ENCODE measurements at regions not wholly inside any gene's neighbourhood (a gene's known extent, or its start where the extent isn't known, plus 50 kb on each side); places are given as distances from the start of the nearest gene placed in this dataset.

- Mint-ChIP-seq H3K4me1 (ENCODE audit: low read depth, unreplicated experiment) (no peaks in the 10 kb centered on the region), H3K27ac (ENCODE audit: unreplicated experiment) (no peak overlapping the region), H3K27me3 (ENCODE audit: unreplicated experiment) (no peaks in the 10 kb centered on the region), H3K36me3 (ENCODE audit: unreplicated experiment) (no peaks in the 10 kb centered on the region), H3K9me3 (ENCODE audit: unreplicated experiment) (peaks cover 2% of the 10 kb centered on the region), H3K4me3 (ENCODE audit: unreplicated experiment) (no peak overlapping the region)
- no peak for TF ChIP-seq CTCF (IDR thresholded peaks at IDR 0.05; ENCODE audit: partially characterized antibody, unreplicated experiment)
- DNase-seq: no peak
Observed at GRCh38 chr12:86669010-86669409, 412.8 kb upstream of the MGAT4C start.

DNA sequence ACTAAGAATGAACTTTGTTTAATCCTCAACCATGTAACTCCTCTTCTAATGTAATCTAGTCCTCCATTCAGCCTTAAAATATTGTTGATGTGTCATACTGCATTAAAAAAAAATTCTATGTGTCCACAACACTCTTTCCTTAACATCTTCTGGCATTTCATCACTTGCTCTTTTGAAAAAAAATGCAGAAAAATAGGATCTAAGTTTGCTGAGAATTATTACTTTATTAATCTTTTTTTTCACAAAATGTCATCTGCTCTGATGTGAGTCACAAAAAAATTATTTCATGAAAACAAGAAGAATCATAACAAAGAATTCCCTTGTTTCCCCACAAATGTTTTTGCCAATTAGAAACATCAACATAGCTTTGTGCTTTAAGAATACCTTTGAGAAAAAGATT lies 410.1 kb upstream of the MGAT4C start:
- H3K36me3 Mint-ChIP-seq (ENCODE audit: unreplicated experiment): no peaks in the 10 kb centered on the region
- no peak overlapping the region for H3K4me3 Mint-ChIP-seq (ENCODE audit: unreplicated experiment)
- no peak for TF ChIP-seq CTCF (IDR thresholded peaks at IDR 0.05; ENCODE audit: partially characterized antibody, unreplicated experiment)
- H3K27me3 Mint-ChIP-seq (ENCODE audit: unreplicated experiment): no peaks in the 10 kb centered on the region
- H3K27ac Mint-ChIP-seq (ENCODE audit: unreplicated experiment): no peak overlapping the region
- no peak for DNase-seq
- peaks cover 2% of the 10 kb centered on the region for H3K9me3 Mint-ChIP-seq (ENCODE audit: unreplicated experiment)
- no peaks in the 10 kb centered on the region for H3K4me1 Mint-ChIP-seq (ENCODE audit: low read depth, unreplicated experiment)

DNA sequence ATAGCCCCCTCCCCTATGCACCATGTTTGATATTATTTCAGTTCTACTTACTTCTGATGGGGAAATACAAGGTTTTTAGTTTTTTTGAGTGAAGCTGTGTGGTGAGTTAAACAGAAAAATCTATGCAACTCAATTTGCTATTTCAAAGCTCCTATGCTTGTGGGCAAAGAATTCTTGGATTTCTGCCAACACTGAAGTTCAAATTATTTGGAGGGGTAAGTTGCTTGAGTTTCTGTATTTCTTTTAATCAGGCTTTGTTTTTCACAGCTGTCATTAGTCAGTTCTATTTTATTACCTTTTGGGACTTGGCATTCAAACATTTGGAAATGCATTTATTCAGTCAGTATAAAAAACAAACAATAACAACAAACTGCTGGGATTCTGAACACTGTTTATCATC lies 407.5 kb upstream of the MGAT4C start:
- H3K27ac Mint-ChIP-seq (ENCODE audit: unreplicated experiment): no peak overlapping the region
- H3K9me3 Mint-ChIP-seq (ENCODE audit: unreplicated experiment): peaks cover 2% of the 10 kb centered on the region

GRCh38 chr12:86663173-86663572 lies 407.0 kb upstream of the MGAT4C start:
- DNase-seq: no peak
- peaks cover 1% of the 10 kb centered on the region for H3K9me3 Mint-ChIP-seq (ENCODE audit: unreplicated experiment)
- H3K4me3 Mint-ChIP-seq (ENCODE audit: unreplicated experiment): no peak overlapping the region
- no peaks in the 10 kb centered on the region for H3K4me1 Mint-ChIP-seq (ENCODE audit: low read depth, unreplicated experiment)
- no peaks in the 10 kb centered on the region for H3K27me3 Mint-ChIP-seq (ENCODE audit: unreplicated experiment)
- no peak for TF ChIP-seq CTCF (IDR thresholded peaks at IDR 0.05; ENCODE audit: partially characterized antibody, unreplicated experiment)
- H3K36me3 Mint-ChIP-seq (ENCODE audit: unreplicated experiment): no peaks in the 10 kb centered on the region
- no peak overlapping the region for H3K27ac Mint-ChIP-seq (ENCODE audit: unreplicated experiment)

More for the DNA sequence above, 407.5 kb upstream of the MGAT4C start:
- no peaks in the 10 kb centered on the region for H3K27me3 Mint-ChIP-seq (ENCODE audit: unreplicated experiment)
- no peak for DNase-seq
- H3K36me3 Mint-ChIP-seq (ENCODE audit: unreplicated experiment): no peaks in the 10 kb centered on the region
- no peak for TF ChIP-seq CTCF (IDR thresholded peaks at IDR 0.05; ENCODE audit: partially characterized antibody, unreplicated experiment)
- H3K4me3 Mint-ChIP-seq (ENCODE audit: unreplicated experiment): no peak overlapping the region
- H3K4me1 Mint-ChIP-seq (ENCODE audit: low read depth, unreplicated experiment): no peaks in the 10 kb centered on the region

DNA sequence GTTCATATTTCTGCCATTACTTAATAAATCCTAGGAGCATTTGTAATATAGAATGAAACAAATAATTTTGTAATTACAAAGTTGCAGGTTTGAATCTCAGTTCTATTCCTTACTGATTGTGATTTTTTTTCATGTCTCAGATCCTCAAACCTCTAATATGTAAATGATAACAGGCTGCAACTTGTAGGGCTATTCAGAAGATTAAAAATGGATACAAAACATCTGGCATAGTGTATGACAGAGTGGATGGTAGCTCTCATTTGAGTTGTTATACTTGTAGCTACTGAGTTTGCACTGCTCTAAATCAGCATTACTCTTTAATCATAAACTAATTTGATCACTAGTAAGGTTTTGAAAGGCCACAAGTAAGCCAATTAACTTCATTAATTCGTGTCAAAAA lies 406.3 kb upstream of the MGAT4C start:
- TF ChIP-seq CTCF (IDR thresholded peaks at IDR 0.05; ENCODE audit: partially characterized antibody, unreplicated experiment): no peak
- Mint-ChIP-seq H3K36me3 (ENCODE audit: unreplicated experiment) (no peaks in the 10 kb centered on the region), H3K27me3 (ENCODE audit: unreplicated experiment) (no peaks in the 10 kb centered on the region), H3K9me3 (ENCODE audit: unreplicated experiment) (no peaks in the 10 kb centered on the region), H3K4me3 (ENCODE audit: unreplicated experiment) (no peak overlapping the region), H3K4me1 (ENCODE audit: low read depth, unreplicated experiment) (no peaks in the 10 kb centered on the region), H3K27ac (ENCODE audit: unreplicated experiment) (no peak overlapping the region)
- no peak for DNase-seq

All from glutamatergic neuron (in vitro differentiated cells).